Upper lobe of left lung (tissue), 4 donors: ENCODE measurements at regions not wholly inside any gene's neighbourhood (a gene's known extent, or its start where the extent isn't known, plus 50 kb on each side); places are given as distances from the start of the nearest gene placed in this dataset.

Experiments
- POLR2A ChIP-seq, 4 donors: fragments of 450-650 bp; IDR thresholded peaks; one replicate each; pipeline ENCODE4 v1.5.1; 2016 to 2017; ENCODE audit warnings: antibody characterized with exemption in 4 of 4, mild to moderate bottlenecking in 2 of 4
- TF ChIP-seq, protein P1 (sequence below), 6 experiments: fragments of 450-650 bp in 4 of 6; fragments of 200-600 bp in 2 of 6; sonication (generic) in 2 of 6; IDR thresholded peaks; one replicate each; pipeline ENCODE4 v1.5.1; 2016 to 2019; ENCODE audit warnings: antibody characterized with exemption in 6 of 6

DNA sequence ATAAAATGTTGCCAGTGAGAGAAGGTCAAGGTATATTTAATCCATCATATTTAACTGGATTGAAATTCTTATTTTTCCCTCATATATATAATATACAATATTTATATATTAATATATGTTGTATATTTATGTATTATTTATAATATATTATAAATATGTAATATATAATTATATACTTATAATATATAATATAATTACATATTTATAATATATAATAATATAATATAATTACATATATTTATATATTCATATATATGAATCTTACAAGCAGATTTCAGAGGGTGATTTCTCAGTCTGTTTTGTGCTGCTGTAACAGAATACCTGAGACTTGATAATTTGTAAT is 52.7 kb upstream of the TLE3 start:
- TF ChIP-seq, protein P1, sequence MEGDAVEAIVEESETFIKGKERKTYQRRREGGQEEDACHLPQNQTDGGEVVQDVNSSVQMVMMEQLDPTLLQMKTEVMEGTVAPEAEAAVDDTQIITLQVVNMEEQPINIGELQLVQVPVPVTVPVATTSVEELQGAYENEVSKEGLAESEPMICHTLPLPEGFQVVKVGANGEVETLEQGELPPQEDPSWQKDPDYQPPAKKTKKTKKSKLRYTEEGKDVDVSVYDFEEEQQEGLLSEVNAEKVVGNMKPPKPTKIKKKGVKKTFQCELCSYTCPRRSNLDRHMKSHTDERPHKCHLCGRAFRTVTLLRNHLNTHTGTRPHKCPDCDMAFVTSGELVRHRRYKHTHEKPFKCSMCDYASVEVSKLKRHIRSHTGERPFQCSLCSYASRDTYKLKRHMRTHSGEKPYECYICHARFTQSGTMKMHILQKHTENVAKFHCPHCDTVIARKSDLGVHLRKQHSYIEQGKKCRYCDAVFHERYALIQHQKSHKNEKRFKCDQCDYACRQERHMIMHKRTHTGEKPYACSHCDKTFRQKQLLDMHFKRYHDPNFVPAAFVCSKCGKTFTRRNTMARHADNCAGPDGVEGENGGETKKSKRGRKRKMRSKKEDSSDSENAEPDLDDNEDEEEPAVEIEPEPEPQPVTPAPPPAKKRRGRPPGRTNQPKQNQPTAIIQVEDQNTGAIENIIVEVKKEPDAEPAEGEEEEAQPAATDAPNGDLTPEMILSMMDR (IDR thresholded peaks at IDR 0.05), result no peak
- no peak for TF ChIP-seq POLR2A (IDR thresholded peaks at IDR 0.05)
